GM12892 (cell line): ENCODE measurements at regions not wholly inside any gene's neighbourhood (a gene's known extent, or its start where the extent isn't known, plus 50 kb on each side); places are given as distances from the start of the nearest gene placed in this dataset.

Source experiments
- POLR2A ChIP-seq: IDR thresholded peaks from 2 replicates; pipeline ENCODE4 v1.6.1; 2011; ENCODE audit warnings: low read depth, low read length, control low read depth
- POLR2AphosphoS5 ChIP-seq: IDR thresholded peaks from 2 replicates; pipeline ENCODE4 v1.6.1; 2011; ENCODE audit warnings: low read depth, low read length, control low read depth

- TF ChIP-seq POLR2A: no peak
- no peak for TF ChIP-seq POLR2AphosphoS5
These were observed 131.2 kb downstream of the RHOU start for GRCh38 chr1:228866468-228866867.
